IMR-90 (cell line): ENCODE measurements at regions not wholly inside any gene's neighbourhood (a gene's known extent, or its start where the extent isn't known, plus 50 kb on each side); places are given as distances from the start of the nearest gene placed in this dataset.
"Not testable (repeated sequence)": the region's sequence is repeated elsewhere in the genome, so short reads cannot be mapped to it uniquely, and the experiment has no call there.

Experiments used
- ATAC-seq: fragments of 200-7000 bp; cut with Tn5 transposase; 2 replicates; pipeline ENCODE4 v1.9.1; 2020; ENCODE audit warnings: low read depth, mild to moderate bottlenecking, moderate library complexity
- BruUV-seq: library from RNA; stranded (reverse); fragments of 400-500 nt; replicated peaks from 2 replicates; lab custom pipeline; 2021; lab: Mats Ljungman, UMichigan
- CTCF ChIA-PET: fragments of 300-600 bp; formaldehyde crosslinking; extraction: SDS; loops from one replicate; lab custom pipeline; 2021; ENCODE audit warnings: antibody characterized with exemption; lab: Yijun Ruan, JAX
- POLR2A ChIA-PET: fragments of 300-600 bp; sonication (Branson Sonifier 250); formaldehyde crosslinking; loops from one replicate; lab custom pipeline; 2022; ENCODE audit warnings: antibody characterized with exemption; ENCODE audit not compliant: unreplicated experiment; lab: Charles Lee
- DNase-seq: peaks from one replicate; pipeline ENCODE4 v3.0.0; 2013
- H2AFZ ChIP-seq: replicated peaks from 2 replicates; pipeline ENCODE3; 2013; ENCODE audit warnings: low read length, mild to moderate bottlenecking; ENCODE audit not compliant: poor library complexity
- H2AK5ac ChIP-seq: 2 replicates; pipeline ENCODE4 v1.6.1; 2013; ENCODE audit warnings: low read depth, low read length, inconsistent platforms
- H2AK9ac ChIP-seq: replicated peaks from 2 replicates; pipeline ENCODE3; 2013; ENCODE audit warnings: mild to moderate bottlenecking, low read depth, low read length, moderate library complexity; ENCODE audit not compliant: poor library complexity
- H2BK120ac ChIP-seq: 2 replicates; pipeline ENCODE4 v1.6.1; 2013; ENCODE audit warnings: low read depth, low read length, inconsistent platforms
- H2BK15ac ChIP-seq: 3 replicates; pipeline ENCODE4 v1.6.1; 2013; ENCODE audit warnings: low read depth, low read length, inconsistent platforms
- H2BK20ac ChIP-seq: 2 replicates; pipeline ENCODE4 v1.6.1; 2013; ENCODE audit warnings: low read depth, mild to moderate bottlenecking, inconsistent platforms, low read length, moderate library complexity
- H2BK5ac ChIP-seq: 2 replicates; pipeline ENCODE4 v1.6.1; 2013; ENCODE audit warnings: mild to moderate bottlenecking, low read depth, low read length, inconsistent platforms; ENCODE audit not compliant: poor library complexity, severe bottlenecking
- H3K14ac ChIP-seq: replicated peaks from 2 replicates; pipeline ENCODE4 v1.6.1; 2013; ENCODE audit warnings: low read depth, low read length, inconsistent platforms
- H3K18ac ChIP-seq: 2 replicates; pipeline ENCODE4 v1.6.1; 2013; ENCODE audit warnings: low read depth, low read length, control low read depth
- H3K23ac ChIP-seq: 2 replicates; pipeline ENCODE4 v1.6.1; 2013; ENCODE audit warnings: low read depth, low read length, inconsistent platforms
- H3K27ac ChIP-seq: 2 replicates; pipeline ENCODE4 v1.5.1; 2013; ENCODE audit warnings: mild to moderate bottlenecking, control low read depth, low read length; ENCODE audit not compliant: insufficient read depth
- H3K27me3 ChIP-seq: 2 replicates; pipeline ENCODE4 v1.6.1; 2013; ENCODE audit warnings: low read length; ENCODE audit not compliant: control insufficient read depth, insufficient read depth
- H3K36me3 ChIP-seq: 2 replicates; pipeline ENCODE4 v1.6.1; 2013; ENCODE audit warnings: low read length, mixed read lengths; ENCODE audit not compliant: control insufficient read depth, insufficient read depth
- H3K4ac ChIP-seq: 2 replicates; pipeline ENCODE4 v1.6.1; 2013; ENCODE audit warnings: low read depth, low read length, inconsistent platforms
- H3K4me1 ChIP-seq: 2 replicates; pipeline ENCODE4 v1.6.1; 2013; ENCODE audit warnings: low read length, mixed read lengths; ENCODE audit not compliant: control insufficient read depth, insufficient read depth
- H3K4me2 ChIP-seq: 2 replicates; pipeline ENCODE4 v1.6.1; 2013; ENCODE audit warnings: low read depth, mild to moderate bottlenecking, control low read depth, low read length, moderate library complexity
- H3K4me3 ChIP-seq: 2 replicates; pipeline ENCODE4 v1.5.1; 2013; ENCODE audit warnings: low read depth, mild to moderate bottlenecking, control low read depth, low read length, moderate library complexity; ENCODE audit not compliant: insufficient read depth
- H3K56ac ChIP-seq: 2 replicates; pipeline ENCODE4 v1.6.1; 2013; ENCODE audit warnings: low read length, inconsistent platforms; ENCODE audit not compliant: insufficient read depth; ENCODE audit errors: extremely low read depth
- H3K79me1 ChIP-seq, 2 experiments: 2 replicates each; pipeline ENCODE4 v1.6.1; 2013; ENCODE audit warnings: low read length in 2 of 2, inconsistent platforms in 1 of 2, low read depth in 1 of 2
- H3K9ac ChIP-seq: 2 replicates; pipeline ENCODE4 v1.6.1; 2013; ENCODE audit warnings: low read depth, low read length, control low read depth
- H3K9me1 ChIP-seq: 2 replicates; pipeline ENCODE4 v1.6.1; 2013; ENCODE audit warnings: low read length, inconsistent platforms; ENCODE audit not compliant: insufficient read depth
- H3K9me3 ChIP-seq: 2 replicates; pipeline ENCODE4 v1.6.1; 2013; ENCODE audit warnings: low read length; ENCODE audit not compliant: control insufficient read depth, insufficient read depth
- H4K20me1 ChIP-seq: 2 replicates; pipeline ENCODE4 v1.6.1; 2013; ENCODE audit warnings: low read length, inconsistent platforms; ENCODE audit not compliant: insufficient read depth
- H4K5ac ChIP-seq: 2 replicates; pipeline ENCODE4 v1.6.1; 2013; ENCODE audit warnings: mild to moderate bottlenecking, low read depth, low read length, control low read depth
- H4K8ac ChIP-seq, 2 experiments: 2 replicates each; pipeline ENCODE4 v1.6.1; 2013; ENCODE audit warnings: low read depth in 2 of 2, low read length in 2 of 2, control low read depth in 1 of 2, inconsistent platforms in 1 of 2
- H4K91ac ChIP-seq: 2 replicates; pipeline ENCODE4 v1.6.1; 2013; ENCODE audit warnings: low read depth, low read length, inconsistent platforms; ENCODE audit not compliant: insufficient read depth
- CHD1 ChIP-seq: IDR thresholded peaks from 2 replicates; pipeline ENCODE4 v1.6.1; 2012; ENCODE audit warnings: low read depth, low read length, improper control_type of control experiment
- FOS ChIP-seq: fragments of 150-350 bp; IDR thresholded peaks from 2 replicates; pipeline ENCODE4 v1.6.1; 2016; ENCODE audit warnings: low read depth, low read length
- MAFK ChIP-seq: IDR thresholded peaks from 2 replicates; pipeline ENCODE4 v1.6.1; 2012; ENCODE audit warnings: low read depth, low read length, improper control_type of control experiment
- NFE2L2 ChIP-seq: fragments of 150-350 bp; IDR thresholded peaks from 2 replicates; pipeline ENCODE4 v1.6.1; 2016; ENCODE audit warnings: low read depth, mild to moderate bottlenecking, low read length
- RAD21 ChIP-seq: IDR thresholded peaks from 2 replicates; pipeline ENCODE4 v1.6.1; 2012; ENCODE audit warnings: low read length, improper control_type of control experiment
- WGBS, 2 experiments: methylation state at CpG; one replicate each; pipeline versions ENCODE4 v1.1.5 to v1.1.7; 2013; ENCODE audit warnings: missing lambda C conversion rate in 2 of 2; ENCODE audit not compliant: insufficient read length in 1 of 2; ENCODE audit errors: extremely low coverage in 2 of 2; 5-methylcytosine and 5-hydroxymethylcytosine counted together
- dilution Hi-C: fragments of 300-500 bp; cut with HindIII; formaldehyde crosslinking; loops from one replicate; pipeline ENCODE4 v1.14.3; 2018; ENCODE audit warnings: low sequenced_read_pairs; ENCODE audit not compliant: unreplicated experiment
- in situ Hi-C: fragments of 300-500 bp; cut with MboI; formaldehyde crosslinking; loops from 3 replicates; pipeline ENCODE4 v1.14.3; 2019; ENCODE audit warnings: low sequenced_read_pairs, inconsistent platforms, mixed read lengths
- intact Hi-C: fragments of 100-400 bp; cut with micrococcal nuclease; formaldehyde crosslinking; loops from 2 replicates; pipeline ENCODE4 v1.10.0; 2022
- TF ChIP-seq, protein P1 (sequence below): conservative IDR thresholded peaks from 2 replicates; pipeline ENCODE4 v1.5.1; 2012; ENCODE audit warnings: mild to moderate bottlenecking, low read depth, low read length, improper control_type of control experiment

DNA sequence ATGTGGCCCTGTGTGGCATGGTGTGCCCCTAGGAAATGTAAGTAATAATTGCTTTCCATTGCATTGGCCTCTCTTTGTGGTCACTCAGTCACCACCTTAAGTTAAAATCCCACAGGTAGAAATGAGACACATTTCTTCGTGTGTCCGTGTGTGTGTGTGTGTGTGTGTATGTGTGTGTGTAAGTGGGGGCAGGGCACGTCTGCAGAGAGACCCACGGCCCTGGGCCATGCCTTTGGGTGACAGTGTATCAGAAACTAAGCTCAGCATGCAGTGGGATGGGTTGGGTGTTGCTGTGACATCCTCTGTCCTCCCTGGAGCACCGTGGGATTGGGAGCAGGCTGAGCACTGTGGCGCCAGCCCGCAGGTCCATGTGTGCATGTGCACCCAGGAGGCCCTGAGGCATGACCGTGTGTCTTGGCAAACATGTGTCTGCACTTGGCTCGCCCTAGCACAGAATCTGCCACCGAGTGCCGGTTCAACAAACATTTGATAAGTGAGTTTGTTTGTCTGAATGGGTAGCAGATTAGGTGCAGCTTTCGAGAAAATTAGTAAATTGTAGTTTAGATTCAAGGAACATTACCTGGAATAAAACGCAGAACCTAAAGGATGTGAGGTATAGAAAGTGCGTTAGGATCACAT, 91.8 kb downstream of the WTIP start:
- Histone ChIP-seq H2BK120ac (no peak overlapping the region), H4K91ac (no peak overlapping the region), H3K36me3 (no peaks in the 10 kb centered on the region), H2BK20ac (no peak overlapping the region), H2BK15ac (no peak overlapping the region), H3K27ac (no peak overlapping the region), H3K56ac (no peak overlapping the region), H3K4me2 (no peak overlapping the region), H3K79me1 (no peaks in the 10 kb centered on the region), H3K14ac (no peak overlapping the region), H2AK9ac (no peak overlapping the region), H3K4me1 (no peaks in the 10 kb centered on the region), H4K5ac (no peak overlapping the region), H2AK5ac (no peak overlapping the region), H2BK5ac (no peak overlapping the region), H3K27me3 (no peaks in the 10 kb centered on the region), H4K20me1 (no peaks in the 10 kb centered on the region), H3K9me1 (no peaks in the 10 kb centered on the region), H3K23ac (no peak overlapping the region), H2AFZ (no peak overlapping the region), H4K8ac (no peak overlapping the region), H3K4me3 (no peak overlapping the region), H3K9ac (no peak overlapping the region), H3K9me3 (peaks cover 2% of the 10 kb centered on the region; the same call in 1 of the 2 replicates), H3K4ac (no peak overlapping the region), H3K18ac (no peak overlapping the region)
- DNase-seq (no peak), ATAC-seq (no peak)
- TF ChIP-seq RAD21, result no peak
- no peak for TF ChIP-seq FOS
- TF ChIP-seq, protein P1, sequence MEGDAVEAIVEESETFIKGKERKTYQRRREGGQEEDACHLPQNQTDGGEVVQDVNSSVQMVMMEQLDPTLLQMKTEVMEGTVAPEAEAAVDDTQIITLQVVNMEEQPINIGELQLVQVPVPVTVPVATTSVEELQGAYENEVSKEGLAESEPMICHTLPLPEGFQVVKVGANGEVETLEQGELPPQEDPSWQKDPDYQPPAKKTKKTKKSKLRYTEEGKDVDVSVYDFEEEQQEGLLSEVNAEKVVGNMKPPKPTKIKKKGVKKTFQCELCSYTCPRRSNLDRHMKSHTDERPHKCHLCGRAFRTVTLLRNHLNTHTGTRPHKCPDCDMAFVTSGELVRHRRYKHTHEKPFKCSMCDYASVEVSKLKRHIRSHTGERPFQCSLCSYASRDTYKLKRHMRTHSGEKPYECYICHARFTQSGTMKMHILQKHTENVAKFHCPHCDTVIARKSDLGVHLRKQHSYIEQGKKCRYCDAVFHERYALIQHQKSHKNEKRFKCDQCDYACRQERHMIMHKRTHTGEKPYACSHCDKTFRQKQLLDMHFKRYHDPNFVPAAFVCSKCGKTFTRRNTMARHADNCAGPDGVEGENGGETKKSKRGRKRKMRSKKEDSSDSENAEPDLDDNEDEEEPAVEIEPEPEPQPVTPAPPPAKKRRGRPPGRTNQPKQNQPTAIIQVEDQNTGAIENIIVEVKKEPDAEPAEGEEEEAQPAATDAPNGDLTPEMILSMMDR, result no peak
- TF ChIP-seq NFE2L2, result no peak
- no peak for TF ChIP-seq MAFK
- TF ChIP-seq CHD1, result no peak
- intact Hi-C loops (no loop called here), dilution Hi-C loops (no loop called here), in situ Hi-C loops (no loop called here)
- POLR2A ChIA-PET, result no interaction called here
- 80% methylated on average over 1 of the region's 14 CpGs; no CpG with 5 or more reads in 1 of the 2 experiments for WGBS, 2 experiments
- BruUV-seq, result no TSS peak
- CTCF ChIA-PET, result no interaction called here

DNA sequence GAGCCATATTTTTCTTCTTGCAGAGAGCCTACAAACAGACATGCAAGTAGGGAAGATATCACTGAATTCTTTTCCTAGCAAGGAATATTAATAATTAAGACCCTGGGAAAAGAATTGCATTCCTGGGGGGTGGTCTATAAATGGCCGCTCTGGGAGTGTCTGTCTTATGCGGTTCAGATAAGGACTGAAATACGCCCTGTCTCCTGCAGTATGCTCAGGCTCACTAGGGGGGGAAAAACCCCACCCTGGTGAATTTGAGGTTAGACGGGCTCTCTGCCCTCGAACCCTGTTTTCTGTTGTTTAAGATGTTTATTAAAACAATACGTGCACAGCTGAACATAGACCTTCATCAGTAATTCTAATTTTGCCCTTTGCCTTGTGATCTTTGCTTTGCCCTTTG, 88.6 kb downstream of the WTIP start:
- H4K8ac ChIP-seq, H3K9me3 ChIP-seq, H4K91ac ChIP-seq, in situ Hi-C loops, ATAC-seq, H2AFZ ChIP-seq, H3K56ac ChIP-seq, H3K27ac ChIP-seq, H3K9ac ChIP-seq, H2AK9ac ChIP-seq, H2BK5ac ChIP-seq, BruUV-seq, H3K18ac ChIP-seq, H3K4me3 ChIP-seq, H3K14ac ChIP-seq, H3K27me3 ChIP-seq, H2AK5ac ChIP-seq, dilution Hi-C loops, H2BK120ac ChIP-seq, H3K4me1 ChIP-seq, H3K23ac ChIP-seq, H3K4me2 ChIP-seq, DNase-seq, intact Hi-C loops, POLR2A ChIA-PET, H3K36me3 ChIP-seq, H3K9me1 ChIP-seq, H3K4ac ChIP-seq, CTCF ChIA-PET, H2BK15ac ChIP-seq, H2BK20ac ChIP-seq, H4K20me1 ChIP-seq, H4K5ac ChIP-seq, H3K79me1 ChIP-seq: not testable (repeated sequence)
- WGBS, 2 experiments, result no CpG with 5 or more reads among the region's 6 CpGs
